OCI-LY7 (cell line): ENCODE measurements at regions not wholly inside any gene's neighbourhood (a gene's known extent, or its start where the extent isn't known, plus 50 kb on each side); places are given as distances from the start of the nearest gene placed in this dataset.

ENCODE experiments used
- BruUV-seq: library from RNA; stranded (reverse); fragments of 400-500 nt; replicated peaks from 2 replicates; lab custom pipeline; 2021; lab: Mats Ljungman, UMichigan
- CTCF ChIA-PET: fragments of 300-600 bp; sonication (Branson Sonifier 250); formaldehyde crosslinking; loops from one replicate; lab custom pipeline; 2022; ENCODE audit warnings: antibody characterized with exemption; ENCODE audit not compliant: unreplicated experiment; lab: Charles Lee
- POLR2A ChIA-PET: fragments of 300-600 bp; sonication (Branson Sonifier 250); formaldehyde crosslinking; loops from one replicate; lab custom pipeline; 2022; ENCODE audit warnings: antibody characterized with exemption; lab: Charles Lee
- DNase-seq: peaks from one replicate; pipeline ENCODE4 v3.0.0-alpha.2; 2015; ENCODE audit warnings: low spot score
- H2AFZ ChIP-seq: fragments of 200-600 bp; sonication (generic), shearing (Covaris generic); 2 replicates; pipeline ENCODE4 v1.6.1; 2014; ENCODE audit warnings: mild to moderate bottlenecking, antibody characterized with exemption, low read length, moderate library complexity
- H3K27ac ChIP-seq: fragments of 200-600 bp; sonication (generic); 2 replicates; pipeline ENCODE4 v1.5.1; 2014; ENCODE audit warnings: mixed run types, low read depth, mild to moderate bottlenecking, moderate library complexity, low read length, inconsistent platforms; ENCODE audit not compliant: poor library complexity, severe bottlenecking
- H3K36me3 ChIP-seq: fragments of 200-600 bp; sonication (generic); 2 replicates; pipeline ENCODE4 v1.6.1; 2014; ENCODE audit warnings: mild to moderate bottlenecking, antibody characterized with exemption, low read length, moderate library complexity, mixed read lengths; ENCODE audit not compliant: insufficient read depth
- H3K4me1 ChIP-seq: fragments of 200-600 bp; sonication (generic); 2 replicates; pipeline ENCODE4 v1.5.1; 2014; ENCODE audit warnings: mild to moderate bottlenecking, low read length; ENCODE audit not compliant: insufficient read depth, poor library complexity, severe bottlenecking
- H3K4me2 ChIP-seq: fragments of 200-600 bp; sonication (generic); 2 replicates; pipeline ENCODE4 v1.6.1; 2014; ENCODE audit warnings: mild to moderate bottlenecking, low read length
- H3K4me3 ChIP-seq: fragments of 200-600 bp; sonication (generic); 2 replicates; pipeline ENCODE4 v1.5.1; 2014; ENCODE audit warnings: mild to moderate bottlenecking, low read depth, low read length; ENCODE audit not compliant: poor library complexity, severe bottlenecking
- H3K79me2 ChIP-seq: fragments of 200-600 bp; sonication (generic); 2 replicates; pipeline ENCODE4 v1.6.1; 2016; ENCODE audit warnings: low read depth, mild to moderate bottlenecking, low read length, moderate library complexity, mixed read lengths; ENCODE audit not compliant: insufficient read depth
- H3K9me2 ChIP-seq: fragments of 200-600 bp; sonication (generic); 2 replicates; pipeline ENCODE4 v1.6.1; 2016; ENCODE audit warnings: mild to moderate bottlenecking, low read length, mixed read lengths; ENCODE audit not compliant: insufficient read depth
- H3K9me3 ChIP-seq: fragments of 200-600 bp; sonication (generic); 2 replicates; pipeline ENCODE4 v1.6.1; 2014; ENCODE audit warnings: mild to moderate bottlenecking, mixed run types, low read length, mixed read lengths
- H4K20me1 ChIP-seq: fragments of 200-600 bp; sonication (generic); 2 replicates; pipeline ENCODE4 v1.6.1; 2014; ENCODE audit warnings: mild to moderate bottlenecking, antibody characterized with exemption, low read length, moderate library complexity, mixed read lengths; ENCODE audit not compliant: insufficient read depth
- CTCF ChIP-seq: fragments of 200-600 bp; sonication (generic); conservative IDR thresholded peaks from 2 replicates; pipeline ENCODE4 v1.5.1; 2014; ENCODE audit warnings: mild to moderate bottlenecking, antibody characterized with exemption, low read length, moderate library complexity, mixed read lengths
- EZH2phosphoT487 ChIP-seq: fragments of 200-600 bp; sonication (generic); IDR thresholded peaks from 2 replicates; pipeline ENCODE4 v1.6.1; 2018; ENCODE audit warnings: low read depth, borderline replicate concordance, mild to moderate bottlenecking, mixed run types, antibody characterized with exemption, low read length, moderate library complexity, mixed read lengths
- intact Hi-C: fragments of 100-400 bp; cut with micrococcal nuclease; formaldehyde crosslinking; loops from one replicate; pipeline ENCODE4 v1.10.0; 2022; ENCODE audit not compliant: unreplicated experiment

- BruUV-seq, result no TSS peak
- H3K4me3 ChIP-seq, result no peak overlapping the region
- no peaks in the 10 kb centered on the region for H3K9me2 ChIP-seq
- no peak overlapping the region for H2AFZ ChIP-seq
- H3K9me3 ChIP-seq, result no peaks in the 10 kb centered on the region
- no peak for DNase-seq
- TF ChIP-seq EZH2phosphoT487 (no peak), CTCF (no peak)
- no peaks in the 10 kb centered on the region for H3K79me2 ChIP-seq
- ChIA-PET CTCF (no interaction called here), POLR2A (interaction anchor here (0.6 to 0.8 kb wide), 2 partner anchors 13 to 50 kb away, joined by 3 read pairs; no protein-coding TSS in a partner anchor)
- intact Hi-C loops, result no loop called here
- H3K4me2 ChIP-seq, result no peak overlapping the region
- H4K20me1 ChIP-seq, result no peaks in the 10 kb centered on the region
- no peaks in the 10 kb centered on the region for H3K4me1 ChIP-seq
- no peaks in the 10 kb centered on the region for H3K36me3 ChIP-seq
- no peak overlapping the region for H3K27ac ChIP-seq
Observed at GRCh38 chr5:71937921-71938698, 169.2 kb upstream of the MAP1B start.

GRCh38 chr5:71938895-71939294 lies 168.4 kb upstream of the MAP1B start:
- no peak for TF ChIP-seq CTCF
- no peak for TF ChIP-seq EZH2phosphoT487

More at GRCh38 chr5:71938895-71939294, 168.4 kb upstream of the MAP1B start:
- no peaks in the 10 kb centered on the region for H3K4me1 ChIP-seq
- H3K36me3 ChIP-seq, result no peaks in the 10 kb centered on the region
- no peak overlapping the region for H3K27ac ChIP-seq
- no peak for DNase-seq
- H3K79me2 ChIP-seq, result no peaks in the 10 kb centered on the region
- H3K9me2 ChIP-seq, result no peaks in the 10 kb centered on the region
- H3K4me2 ChIP-seq, result no peak overlapping the region
- no TSS peak for BruUV-seq
- H4K20me1 ChIP-seq, result no peaks in the 10 kb centered on the region
- CTCF ChIA-PET, result no interaction called here
- H3K9me3 ChIP-seq, result no peaks in the 10 kb centered on the region
- no peak overlapping the region for H2AFZ ChIP-seq
- POLR2A ChIA-PET, result interaction anchor here (0.6 to 0.8 kb wide), 2 partner anchors 14 to 50 kb away, joined by 3 read pairs; no protein-coding TSS in a partner anchor
- intact Hi-C loops, result no loop called here
- H3K4me3 ChIP-seq, result no peak overlapping the region
